ENCODE measurements at regions not wholly inside any gene's neighbourhood (a gene's known extent, or its start where the extent isn't known, plus 50 kb on each side); places are given as distances from the start of the nearest gene placed in this dataset.

DNA sequence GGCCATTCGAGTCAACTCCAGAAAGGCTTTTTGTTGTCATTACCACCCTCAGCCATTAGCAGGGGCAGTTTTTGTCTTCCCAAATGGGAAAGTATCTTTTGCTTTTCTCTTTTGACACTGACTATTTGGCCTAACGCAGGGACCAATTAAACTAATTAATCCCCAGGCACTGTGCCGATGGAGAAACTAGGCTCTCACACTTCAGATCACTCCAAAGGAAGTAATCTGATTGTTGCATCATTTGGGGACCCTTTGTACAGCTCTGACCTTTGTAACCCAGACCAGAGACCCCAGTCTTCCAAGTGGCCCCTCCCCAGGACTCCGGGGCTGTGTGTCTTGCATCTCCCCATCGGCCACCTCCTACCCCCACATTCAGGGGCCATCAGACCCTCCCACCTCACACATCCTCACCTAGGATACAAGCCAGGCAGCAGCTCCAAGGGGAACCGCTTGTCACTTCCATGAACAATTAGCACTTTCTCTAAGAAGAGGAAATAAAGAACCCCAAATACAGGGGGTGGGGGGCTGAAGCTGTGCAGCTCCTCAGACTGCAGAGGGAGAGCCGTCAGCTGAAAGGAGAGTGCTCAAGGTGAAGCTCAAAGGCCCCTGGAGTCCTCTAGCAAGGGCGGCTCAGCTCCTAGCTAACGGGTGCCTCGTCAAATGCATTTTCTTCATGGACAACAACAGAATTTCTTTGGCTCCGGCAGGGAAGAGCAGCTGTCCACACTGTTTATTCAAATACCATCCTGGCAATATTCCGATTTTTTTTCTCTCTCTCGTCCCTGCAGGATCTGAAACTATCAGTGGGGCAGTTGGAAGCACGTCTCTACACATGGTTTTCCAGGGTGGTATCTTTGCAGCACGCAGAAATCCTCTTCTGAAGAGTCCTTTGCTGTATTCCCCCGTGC is 64.3 kb upstream of the DIO3 start:
- Histone ChIP-seq H2AK9ac (replicated peaks; ENCODE audit: low read depth, low read length, poor library complexity) (no peak overlapping the region), H4K8ac (ENCODE audit: low read depth in 2 of 2, low read length in 2 of 2) (no peak overlapping the region), H3K4ac (ENCODE audit: low read depth, low read length) (no peak overlapping the region), H3K79me1 (ENCODE audit: low read depth in 1 of 2, low read length in 2 of 2) (no peaks in the 10 kb centered on the region), H2BK120ac (ENCODE audit: low read depth, low read length) (no peak overlapping the region), H3K27ac (ENCODE audit: insufficient read depth, low read length) (no peak overlapping the region), H3K36me3 (ENCODE audit: control insufficient read depth, insufficient read depth, low read length) (no peaks in the 10 kb centered on the region), H2AFZ (replicated peaks; ENCODE audit: low read length, poor library complexity) (no peak overlapping the region), H3K56ac (ENCODE audit: extremely low read depth, insufficient read depth, low read length) (no peak overlapping the region), H4K91ac (ENCODE audit: insufficient read depth, low read depth, low read length) (no peak overlapping the region), H3K18ac (ENCODE audit: low read depth, low read length) (no peak overlapping the region), H3K4me1 (ENCODE audit: control insufficient read depth, insufficient read depth, low read length) (no peaks in the 10 kb centered on the region), H3K9ac (ENCODE audit: low read depth, low read length) (no peak overlapping the region), H3K4me2 (ENCODE audit: low read depth, low read length) (no peak overlapping the region), H4K20me1 (ENCODE audit: insufficient read depth, low read length) (no peaks in the 10 kb centered on the region), H3K23ac (ENCODE audit: low read depth, low read length) (no peak overlapping the region), H3K27me3 (ENCODE audit: control insufficient read depth, insufficient read depth, low read length) (peaks cover 26% of the 10 kb centered on the region; the same call in 1 of the 2 replicates), H3K9me1 (ENCODE audit: insufficient read depth, low read length) (no peaks in the 10 kb centered on the region), H3K14ac (replicated peaks; ENCODE audit: low read depth, low read length) (no peak overlapping the region), H2BK5ac (ENCODE audit: low read depth, low read length, poor library complexity, severe bottlenecking) (no peak overlapping the region), H2BK15ac (ENCODE audit: low read depth, low read length) (no peak overlapping the region), H3K4me3 (ENCODE audit: insufficient read depth, low read depth, low read length) (no peak overlapping the region), H3K9me3 (ENCODE audit: control insufficient read depth, insufficient read depth, low read length) (peaks cover 7% of the 10 kb centered on the region), H4K5ac (ENCODE audit: low read depth, low read length) (no peak overlapping the region), H2AK5ac (ENCODE audit: low read depth, low read length) (no peak overlapping the region), H2BK20ac (ENCODE audit: low read depth, low read length) (no peak overlapping the region)
- ChIA-PET POLR2A (ENCODE audit: unreplicated experiment) (no interaction called here), CTCF (no interaction called here)
- dilution Hi-C loops (cut with HindIII; ENCODE audit: low sequenced_read_pairs, unreplicated experiment) (no loop called here), in situ Hi-C loops (cut with MboI; ENCODE audit: low sequenced_read_pairs) (no loop called here), intact Hi-C loops (cut with micrococcal nuclease) (no loop called here)
- 35% methylated on average over 8 of the region's 16 CpGs; no CpG with 5 or more reads in 1 of the 2 experiments for WGBS, 2 experiments (ENCODE audit: extremely low coverage in 2 of 2, insufficient read length in 1 of 2)
- DNase-seq (no peak), ATAC-seq (ENCODE audit: low read depth) (no peak)
- TF ChIP-seq MAZ (IDR thresholded peaks at IDR 0.05; ENCODE audit: borderline replicate concordance, low read depth, low read length): no peak
- no peak for TF ChIP-seq ELK1 (IDR thresholded peaks at IDR 0.05; ENCODE audit: borderline replicate concordance, low read depth, low read length)
- no peak for TF ChIP-seq MXI1 (IDR thresholded peaks at IDR 0.05; ENCODE audit: borderline replicate concordance, low read depth, low read length)
- TF ChIP-seq RAD21 (IDR thresholded peaks at IDR 0.05; ENCODE audit: low read length): no peak
- TF ChIP-seq POLR2A (IDR thresholded peaks at IDR 0.05; ENCODE audit: low read depth, low read length): no peak
- TF ChIP-seq CTCF (conservative IDR thresholded peaks at IDR 0.05; ENCODE audit: low read depth, low read length): no peak
- TF ChIP-seq BHLHE40 (IDR thresholded peaks at IDR 0.05; ENCODE audit: low read depth, low read length): no peak
- no peak for TF ChIP-seq RFX5 (IDR thresholded peaks at IDR 0.05; ENCODE audit: low read depth, low read length)
- TF ChIP-seq CEBPB (IDR thresholded peaks at IDR 0.05; ENCODE audit: low read depth, low read length): no peak
- TF ChIP-seq USF2 (IDR thresholded peaks at IDR 0.05; ENCODE audit: low read depth, low read length): no peak
- no TSS peak for BruUV-seq (replicated peaks)
